ENCODE measurements at regions not wholly inside any gene's neighbourhood (a gene's known extent, or its start where the extent isn't known, plus 50 kb on each side); places are given as distances from the start of the nearest gene placed in this dataset.

GRCh38 chr6:12221856-12222255, 68.3 kb upstream of the EDN1 start:
- no peak for DNase-seq (ENCODE audit: low spot score)

DNA sequence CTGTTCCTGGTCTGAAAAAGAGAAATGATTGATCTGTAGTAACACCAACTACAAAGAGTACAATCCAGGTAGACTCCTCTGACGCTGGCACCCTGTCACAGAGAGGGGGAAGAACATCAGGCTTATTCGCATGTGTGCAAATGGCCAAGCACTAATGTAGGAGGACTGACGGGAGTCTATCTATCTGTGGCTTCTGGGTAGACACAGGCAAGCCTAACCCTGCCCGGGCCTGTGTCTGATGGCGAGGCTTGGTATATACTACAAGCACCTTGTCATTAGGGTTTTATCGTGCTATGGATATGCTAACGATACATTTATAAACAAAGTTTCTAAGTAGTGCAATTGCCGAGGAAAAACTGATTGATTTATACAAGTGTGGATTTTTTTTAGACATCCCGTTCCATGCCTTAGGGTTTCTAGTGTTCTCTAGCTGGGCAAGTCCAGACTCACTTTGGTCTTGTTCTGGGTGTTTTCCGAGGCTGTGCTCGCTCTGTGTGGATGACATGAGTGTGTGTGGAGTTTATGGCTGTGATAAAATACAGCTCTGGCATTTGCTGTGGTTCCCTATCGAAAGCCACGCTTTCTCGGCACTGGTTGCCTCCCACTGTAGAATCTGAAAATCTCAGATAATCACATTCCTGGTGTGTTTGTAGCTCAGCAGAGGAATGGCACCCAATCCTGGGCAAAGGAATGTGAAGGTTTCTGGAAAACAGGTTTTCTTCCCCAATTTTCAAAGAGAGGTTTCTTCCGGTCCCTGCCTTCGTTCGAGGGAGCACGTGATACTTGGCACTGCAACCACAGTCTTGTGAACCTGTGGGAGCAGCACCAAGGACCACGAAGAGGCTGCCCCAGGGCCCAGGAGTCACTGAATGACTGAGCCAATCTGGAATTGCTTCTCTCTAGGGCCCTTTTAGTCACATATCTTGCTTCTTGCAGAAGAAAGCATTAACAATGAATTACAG, 67.5 kb upstream of the EDN1 start:
- no peak for DNase-seq (ENCODE audit: low spot score)

- no peak for DNase-seq (ENCODE audit: low spot score)
These were observed 66.8 kb upstream of the EDN1 start for GRCh38 chr6:12223383-12223782.

DNA sequence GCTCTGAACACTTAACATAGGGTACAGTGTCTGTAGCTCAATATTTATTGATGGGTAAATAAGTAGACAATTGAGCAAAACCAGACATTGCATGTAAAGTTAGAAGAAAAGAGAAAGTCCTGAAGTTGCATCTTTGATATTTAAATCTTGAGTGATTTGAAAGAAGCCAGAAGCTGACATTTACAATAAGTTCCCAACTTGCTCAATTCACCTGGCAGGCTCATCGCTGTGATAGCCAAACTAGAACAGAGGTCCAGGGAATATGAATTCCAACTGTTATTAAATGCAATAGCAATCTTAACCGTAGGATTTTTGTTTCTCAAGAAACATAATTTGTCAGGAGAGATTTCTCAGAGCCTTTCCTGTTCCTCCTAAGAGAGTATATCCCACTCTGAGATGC, 65.9 kb upstream of the EDN1 start:
- no peak for DNase-seq (ENCODE audit: low spot score)

DNA sequence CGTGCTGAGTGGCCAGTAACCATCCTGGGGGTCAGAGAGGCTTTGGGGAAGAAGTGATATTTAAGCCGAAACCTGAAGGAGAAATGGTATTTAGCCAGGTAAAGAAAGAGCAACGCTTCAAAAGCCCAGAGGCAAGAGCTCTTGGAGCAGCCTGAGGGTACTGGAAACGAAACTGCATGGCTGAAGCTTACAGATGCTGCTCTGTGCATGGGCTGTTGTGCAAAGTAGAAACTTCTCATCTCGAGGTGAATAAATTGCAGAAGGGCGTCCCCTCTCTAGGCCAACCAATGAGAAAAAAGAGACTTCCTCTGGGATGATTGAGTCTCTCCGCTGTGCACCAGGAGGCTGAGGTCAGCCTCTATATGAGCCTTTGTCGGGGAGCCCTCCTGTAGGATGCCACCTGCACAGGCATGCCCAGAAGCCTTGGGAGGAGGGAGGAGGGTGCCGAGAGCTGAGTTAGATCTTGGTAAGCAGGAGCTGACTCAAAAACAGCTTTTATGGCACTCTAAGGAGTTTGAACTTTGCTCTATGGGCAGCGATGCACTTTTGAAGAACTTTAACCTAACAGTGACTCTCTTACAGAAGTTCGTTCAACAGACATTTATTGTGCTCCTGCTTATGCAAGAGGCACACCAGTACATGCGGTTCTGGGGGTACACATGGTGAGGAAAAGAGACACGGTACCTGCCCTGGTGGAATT, 61.6 kb upstream of the EDN1 start:
- no peak for DNase-seq (ENCODE audit: low spot score)

- DNase-seq (ENCODE audit: low spot score) = no peak
These were observed 60.8 kb upstream of the EDN1 start for GRCh38 chr6:12229332-12229731.

DNA sequence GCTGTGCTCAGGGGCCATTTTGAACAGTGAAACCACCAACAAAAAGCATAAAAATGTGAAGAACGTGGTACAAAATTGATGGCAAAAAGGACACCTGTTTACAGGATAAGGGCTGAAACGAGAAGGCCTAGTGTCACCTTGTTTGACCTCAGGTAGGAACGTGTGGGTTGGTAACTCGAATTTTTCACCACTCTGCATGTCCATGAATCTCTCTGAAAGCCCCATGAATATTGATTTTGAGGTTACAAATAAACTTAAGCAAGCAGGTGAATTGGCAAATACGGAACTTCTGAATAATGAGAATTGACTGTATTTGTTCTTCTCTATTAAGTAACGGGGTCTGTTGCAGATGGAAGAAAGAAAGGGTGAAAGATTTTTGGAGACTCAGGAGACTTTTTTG, 59.6 kb upstream of the EDN1 start:
- no peak for DNase-seq (ENCODE audit: low spot score)

GRCh38 chr6:12232339-12232738, 57.8 kb upstream of the EDN1 start:
- DNase-seq (ENCODE audit: low spot score) = no peak

DNA sequence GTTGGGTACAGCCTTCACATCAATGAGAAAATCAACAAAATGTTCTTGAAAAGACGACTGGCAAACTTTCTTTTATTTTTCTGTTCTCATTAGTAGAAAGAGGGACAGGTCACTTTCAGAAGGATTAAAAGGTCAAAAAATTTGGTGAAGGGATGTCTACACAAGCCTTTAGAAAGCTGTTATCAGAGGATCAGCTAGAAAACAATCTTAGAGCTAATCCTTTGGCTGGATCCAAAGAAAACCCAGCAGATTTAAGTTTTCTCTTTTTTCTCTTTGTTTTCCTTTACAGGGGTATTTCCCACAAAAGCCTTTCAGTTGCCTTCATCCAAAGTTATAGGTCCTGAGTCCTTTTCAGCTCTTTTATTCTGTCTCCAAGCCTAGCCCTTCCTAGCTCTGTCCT, 57.3 kb upstream of the EDN1 start:
- no peak for DNase-seq (ENCODE audit: low spot score)

DNA sequence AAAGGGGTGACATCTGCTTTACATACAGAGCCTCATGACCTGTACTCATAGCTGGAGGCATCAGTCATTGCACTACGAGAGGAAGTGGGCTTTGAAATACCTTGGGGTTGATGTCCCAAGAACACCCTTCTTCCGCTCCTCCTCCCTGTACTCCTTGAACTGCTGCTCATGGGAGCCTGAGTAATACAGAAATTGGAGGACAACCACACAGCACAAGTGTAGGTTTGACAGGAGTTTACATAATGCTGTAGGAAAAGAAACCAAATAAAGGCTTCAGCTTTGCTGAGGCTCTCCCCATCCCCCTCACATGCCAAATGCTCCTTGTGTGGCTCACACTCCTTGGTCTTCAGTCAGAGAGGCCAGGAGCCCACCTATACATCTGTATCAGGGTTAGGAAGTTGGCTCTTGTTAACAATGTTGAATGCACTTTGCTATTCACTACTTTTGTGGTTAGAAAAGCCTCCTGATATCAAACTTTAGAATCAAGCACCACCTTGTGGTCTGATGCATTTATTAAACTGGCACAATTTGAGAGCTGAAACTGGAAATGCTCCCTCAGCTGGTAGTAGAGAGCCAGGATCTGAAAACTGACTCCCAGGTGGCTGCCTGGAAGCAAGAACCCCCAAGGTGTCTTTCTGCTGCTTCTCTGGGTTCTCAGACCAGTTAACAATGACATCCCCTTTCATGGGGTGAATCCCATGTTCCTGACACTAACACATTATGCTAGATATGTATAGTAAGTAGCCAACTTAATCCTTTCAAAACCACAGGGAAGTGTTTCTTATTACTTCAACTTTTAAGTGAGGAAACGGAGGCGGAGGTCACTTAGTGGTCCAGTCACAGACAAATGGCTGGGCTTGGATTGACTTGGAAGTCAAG, 56.2 kb upstream of the EDN1 start:
- DNase-seq (ENCODE audit: low spot score) = peak; percentile 86

DNA sequence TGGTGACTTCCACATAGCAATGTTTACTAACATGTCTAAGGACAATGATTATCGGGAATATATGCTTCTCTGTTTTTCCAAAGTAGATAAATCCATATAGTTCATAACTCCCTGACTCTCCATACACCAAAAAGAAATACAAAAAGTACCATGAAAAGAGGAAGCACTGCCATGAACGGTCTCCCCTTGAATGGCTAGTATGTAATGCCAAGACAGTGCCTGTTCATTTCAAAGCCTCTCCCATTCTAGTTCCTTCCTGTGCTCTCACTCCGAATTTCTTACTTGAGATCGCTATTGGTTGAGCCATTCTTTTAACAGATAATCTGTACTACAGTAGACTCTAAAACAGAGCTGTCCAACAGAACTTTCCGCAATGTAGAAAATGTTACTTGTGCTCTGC, 54.8 kb upstream of the EDN1 start:
- DNase-seq (ENCODE audit: low spot score) = no peak

DNA sequence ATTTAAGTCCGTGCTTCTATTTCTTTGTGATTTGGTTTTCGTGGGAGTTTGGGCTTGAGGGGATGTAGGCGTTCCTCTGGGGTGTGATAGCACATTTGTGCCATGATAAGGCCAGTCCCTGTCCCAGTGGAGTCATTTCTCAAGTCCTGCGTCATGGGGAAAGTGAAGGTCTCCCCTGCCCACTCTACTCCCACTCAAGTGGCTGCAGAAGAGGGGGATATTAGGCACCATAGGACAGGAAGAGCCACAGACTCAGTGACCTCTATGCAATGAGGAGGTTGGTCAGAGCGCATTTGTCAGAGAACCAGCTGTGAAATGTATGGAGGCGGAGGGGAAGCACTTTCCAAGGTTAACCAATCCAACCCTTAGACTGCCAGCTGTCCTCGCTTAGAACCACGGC, 51.9 kb upstream of the EDN1 start:
- DNase-seq (ENCODE audit: low spot score) = no peak

Measured in globus pallidus (tissue), 1 donor.